LNCaP clone FGC (cell line): ENCODE measurements at regions not wholly inside any gene's neighbourhood (a gene's known extent, or its start where the extent isn't known, plus 50 kb on each side); places are given as distances from the start of the nearest gene placed in this dataset.
"Not testable (repeated sequence)": the region's sequence is repeated elsewhere in the genome, so short reads cannot be mapped to it uniquely, and the experiment has no call there.

Experiments
- DNase-seq: peaks from one replicate; pipeline ENCODE4 v3.0.0-alpha.2; 2011; ENCODE audit warnings: low read depth
- H3K4me3 ChIP-seq: 2 replicates; pipeline ENCODE4 v1.5.1; 2011; ENCODE audit warnings: mild to moderate bottlenecking, low read depth, low read length, control low read depth
- TF ChIP-seq, protein P1 (sequence below): IDR thresholded peaks from 2 replicates; pipeline ENCODE4 v1.5.1; 2012; ENCODE audit warnings: mild to moderate bottlenecking; ENCODE audit not compliant: control insufficient read depth, insufficient read depth; ENCODE audit errors: extremely low read depth

DNA sequence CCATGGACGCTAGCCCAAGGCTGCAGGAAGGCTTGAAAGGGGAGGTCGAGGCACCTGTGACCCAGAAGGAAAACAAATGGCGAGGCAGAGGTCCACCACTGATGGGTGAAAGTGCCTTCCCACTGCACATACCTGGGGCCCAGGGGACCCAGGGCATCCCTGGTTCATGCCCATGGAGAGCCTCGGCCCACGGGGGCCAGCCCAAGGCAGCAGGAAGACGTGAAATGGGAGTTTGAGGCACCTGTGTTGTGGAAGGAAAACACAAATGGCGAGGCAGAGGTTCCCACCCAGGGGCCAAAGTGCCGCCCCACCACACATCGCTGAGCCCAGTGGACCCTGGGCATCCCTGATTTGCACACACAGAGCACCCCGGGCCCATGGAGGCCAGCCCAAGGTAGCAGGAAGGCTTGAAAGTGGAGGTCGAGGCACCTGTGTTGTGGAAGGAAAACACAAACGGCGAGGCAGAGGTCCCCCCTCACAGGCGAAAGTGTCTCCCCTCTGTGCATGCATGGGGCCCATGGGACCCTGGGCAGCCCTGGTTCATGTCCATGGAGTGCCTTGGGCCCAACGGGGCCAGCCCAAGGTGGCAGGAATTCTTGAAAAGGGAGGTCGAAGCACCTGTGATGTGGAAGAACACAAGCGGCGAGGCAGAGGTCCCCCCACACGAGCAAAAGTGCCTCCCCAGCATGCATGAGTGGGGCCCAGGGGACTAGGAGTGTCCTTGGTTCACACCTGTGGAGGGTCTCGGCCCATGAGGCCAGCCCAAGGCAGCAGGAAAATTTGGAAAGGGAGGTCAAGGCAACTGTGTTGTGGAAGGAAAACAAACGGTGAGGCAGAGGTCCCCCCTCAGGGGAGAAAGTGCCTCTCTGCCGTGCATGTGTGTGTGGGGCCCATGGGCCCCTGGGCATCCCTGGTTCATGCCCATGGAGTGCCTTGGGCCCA, 383.3 kb downstream of the ALG10 start:
- H3K4me3 ChIP-seq, result no peak overlapping the region
- DNase-seq, result no peak
- TF ChIP-seq, protein P1, sequence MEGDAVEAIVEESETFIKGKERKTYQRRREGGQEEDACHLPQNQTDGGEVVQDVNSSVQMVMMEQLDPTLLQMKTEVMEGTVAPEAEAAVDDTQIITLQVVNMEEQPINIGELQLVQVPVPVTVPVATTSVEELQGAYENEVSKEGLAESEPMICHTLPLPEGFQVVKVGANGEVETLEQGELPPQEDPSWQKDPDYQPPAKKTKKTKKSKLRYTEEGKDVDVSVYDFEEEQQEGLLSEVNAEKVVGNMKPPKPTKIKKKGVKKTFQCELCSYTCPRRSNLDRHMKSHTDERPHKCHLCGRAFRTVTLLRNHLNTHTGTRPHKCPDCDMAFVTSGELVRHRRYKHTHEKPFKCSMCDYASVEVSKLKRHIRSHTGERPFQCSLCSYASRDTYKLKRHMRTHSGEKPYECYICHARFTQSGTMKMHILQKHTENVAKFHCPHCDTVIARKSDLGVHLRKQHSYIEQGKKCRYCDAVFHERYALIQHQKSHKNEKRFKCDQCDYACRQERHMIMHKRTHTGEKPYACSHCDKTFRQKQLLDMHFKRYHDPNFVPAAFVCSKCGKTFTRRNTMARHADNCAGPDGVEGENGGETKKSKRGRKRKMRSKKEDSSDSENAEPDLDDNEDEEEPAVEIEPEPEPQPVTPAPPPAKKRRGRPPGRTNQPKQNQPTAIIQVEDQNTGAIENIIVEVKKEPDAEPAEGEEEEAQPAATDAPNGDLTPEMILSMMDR, result no peak

DNA sequence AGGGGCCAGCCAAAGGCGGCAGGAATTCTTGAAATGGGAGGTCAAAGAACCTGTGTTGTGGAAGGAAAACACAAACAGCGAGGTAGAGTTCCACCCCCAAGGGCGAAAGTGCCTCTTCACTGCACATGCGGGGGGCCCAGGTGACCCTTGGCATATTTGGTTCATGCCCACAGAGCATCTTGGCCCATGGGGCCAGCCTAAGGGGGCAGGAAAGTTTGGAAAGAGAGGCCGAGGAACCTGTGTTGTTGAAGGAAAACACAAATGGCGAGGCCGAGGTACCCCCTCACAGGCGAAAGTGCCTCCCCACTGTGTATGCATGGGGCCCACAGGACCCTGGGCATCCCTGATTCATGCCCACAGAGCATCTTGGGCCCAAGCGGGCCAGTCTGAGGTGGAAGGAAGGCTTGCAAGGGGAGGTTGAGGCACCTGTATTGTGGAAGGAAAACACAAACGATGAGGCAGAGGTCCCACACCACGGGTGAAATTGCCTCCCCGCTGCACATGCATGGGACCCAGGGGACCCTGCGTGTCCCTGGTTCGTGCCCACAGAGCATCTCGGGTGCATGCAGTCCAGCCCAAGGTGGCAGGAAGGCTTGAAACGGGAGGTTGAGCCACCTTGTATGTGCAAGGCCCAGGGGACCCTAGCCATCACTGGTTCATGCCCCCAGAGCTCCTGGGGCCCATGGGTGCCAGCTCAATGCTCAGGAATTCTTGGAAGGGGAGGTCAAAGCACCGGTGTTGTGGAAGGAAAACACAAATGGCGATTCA, 384.1 kb downstream of the ALG10 start:
- DNase-seq, result no peak
- no peak overlapping the region for H3K4me3 ChIP-seq
- TF ChIP-seq, protein P1, result no peak

DNA sequence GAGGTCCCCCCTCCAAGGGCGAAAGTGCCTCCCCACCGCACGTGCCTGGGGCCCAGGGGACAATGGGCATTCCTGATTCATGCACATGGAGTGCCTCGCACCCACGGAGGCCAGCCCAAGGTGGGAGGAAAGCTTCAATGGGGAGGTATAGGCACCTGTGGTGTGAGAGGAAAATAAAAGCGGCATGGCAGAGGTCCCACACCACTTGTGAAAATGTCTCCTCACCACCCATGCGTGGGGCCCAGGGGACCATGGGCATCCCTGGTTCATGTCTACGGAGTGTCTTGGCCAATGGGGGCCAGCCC, 384.7 kb downstream of the ALG10 start:
- TF ChIP-seq, protein P1, result no peak
- no peak for DNase-seq
- no peak overlapping the region for H3K4me3 ChIP-seq

- DNase-seq, result no peak
- no peak overlapping the region for H3K4me3 ChIP-seq
- TF ChIP-seq, protein P1, result no peak
These were observed 385.5 kb downstream of the ALG10 start for GRCh38 chr12:34407813-34408212.

DNA sequence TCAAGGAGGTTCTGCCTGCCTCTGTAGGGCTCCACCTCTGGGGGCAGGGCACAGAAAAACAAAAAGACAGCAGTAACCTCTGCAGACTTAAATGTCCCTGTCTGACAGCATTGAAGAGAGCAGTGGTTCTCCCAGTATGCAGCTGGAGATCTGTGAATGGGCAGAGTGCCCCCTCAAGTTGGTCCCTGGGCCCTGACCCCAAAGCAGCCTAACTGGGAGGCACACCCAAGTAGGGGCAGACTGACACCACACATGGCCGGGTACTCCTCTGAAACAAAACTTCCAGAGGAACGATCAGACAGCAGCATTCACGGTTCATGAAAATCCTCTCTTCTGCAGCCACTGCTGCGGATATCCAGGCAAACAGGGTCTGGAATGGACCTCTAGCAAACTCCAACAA, 409.2 kb downstream of the ALG10 start:
- not testable (repeated sequence) for DNase-seq, H3K4me3 ChIP-seq
